IMR-90 (cell line): ENCODE measurements at regions not wholly inside any gene's neighbourhood (a gene's known extent, or its start where the extent isn't known, plus 50 kb on each side); places are given as distances from the start of the nearest gene placed in this dataset.

Source experiments
- ATAC-seq: fragments of 200-7000 bp; cut with Tn5 transposase; 2 replicates; pipeline ENCODE4 v1.9.1; 2020; ENCODE audit warnings: low read depth, mild to moderate bottlenecking, moderate library complexity
- BruUV-seq: library from RNA; stranded (reverse); fragments of 400-500 nt; replicated peaks from 2 replicates; lab custom pipeline; 2021; lab: Mats Ljungman, UMichigan
- CTCF ChIA-PET: fragments of 300-600 bp; formaldehyde crosslinking; extraction: SDS; loops from one replicate; lab custom pipeline; 2021; ENCODE audit warnings: antibody characterized with exemption; lab: Yijun Ruan, JAX
- POLR2A ChIA-PET: fragments of 300-600 bp; sonication (Branson Sonifier 250); formaldehyde crosslinking; loops from one replicate; lab custom pipeline; 2022; ENCODE audit warnings: antibody characterized with exemption; ENCODE audit not compliant: unreplicated experiment; lab: Charles Lee
- DNase-seq: peaks from one replicate; pipeline ENCODE4 v3.0.0; 2013
- H2AFZ ChIP-seq: replicated peaks from 2 replicates; pipeline ENCODE3; 2013; ENCODE audit warnings: low read length, mild to moderate bottlenecking; ENCODE audit not compliant: poor library complexity
- H2AK5ac ChIP-seq: 2 replicates; pipeline ENCODE4 v1.6.1; 2013; ENCODE audit warnings: low read depth, low read length, inconsistent platforms
- H2AK9ac ChIP-seq: replicated peaks from 2 replicates; pipeline ENCODE3; 2013; ENCODE audit warnings: mild to moderate bottlenecking, low read depth, low read length, moderate library complexity; ENCODE audit not compliant: poor library complexity
- H2BK120ac ChIP-seq: 2 replicates; pipeline ENCODE4 v1.6.1; 2013; ENCODE audit warnings: low read depth, low read length, inconsistent platforms
- H2BK15ac ChIP-seq: 3 replicates; pipeline ENCODE4 v1.6.1; 2013; ENCODE audit warnings: low read depth, low read length, inconsistent platforms
- H2BK20ac ChIP-seq: 2 replicates; pipeline ENCODE4 v1.6.1; 2013; ENCODE audit warnings: low read depth, mild to moderate bottlenecking, inconsistent platforms, low read length, moderate library complexity
- H2BK5ac ChIP-seq: 2 replicates; pipeline ENCODE4 v1.6.1; 2013; ENCODE audit warnings: mild to moderate bottlenecking, low read depth, low read length, inconsistent platforms; ENCODE audit not compliant: poor library complexity, severe bottlenecking
- H3K14ac ChIP-seq: replicated peaks from 2 replicates; pipeline ENCODE4 v1.6.1; 2013; ENCODE audit warnings: low read depth, low read length, inconsistent platforms
- H3K18ac ChIP-seq: 2 replicates; pipeline ENCODE4 v1.6.1; 2013; ENCODE audit warnings: low read depth, low read length, control low read depth
- H3K23ac ChIP-seq: 2 replicates; pipeline ENCODE4 v1.6.1; 2013; ENCODE audit warnings: low read depth, low read length, inconsistent platforms
- H3K27ac ChIP-seq: 2 replicates; pipeline ENCODE4 v1.5.1; 2013; ENCODE audit warnings: mild to moderate bottlenecking, control low read depth, low read length; ENCODE audit not compliant: insufficient read depth
- H3K27me3 ChIP-seq: 2 replicates; pipeline ENCODE4 v1.6.1; 2013; ENCODE audit warnings: low read length; ENCODE audit not compliant: control insufficient read depth, insufficient read depth
- H3K36me3 ChIP-seq: 2 replicates; pipeline ENCODE4 v1.6.1; 2013; ENCODE audit warnings: low read length, mixed read lengths; ENCODE audit not compliant: control insufficient read depth, insufficient read depth
- H3K4ac ChIP-seq: 2 replicates; pipeline ENCODE4 v1.6.1; 2013; ENCODE audit warnings: low read depth, low read length, inconsistent platforms
- H3K4me1 ChIP-seq: 2 replicates; pipeline ENCODE4 v1.6.1; 2013; ENCODE audit warnings: low read length, mixed read lengths; ENCODE audit not compliant: control insufficient read depth, insufficient read depth
- H3K4me2 ChIP-seq: 2 replicates; pipeline ENCODE4 v1.6.1; 2013; ENCODE audit warnings: low read depth, mild to moderate bottlenecking, control low read depth, low read length, moderate library complexity
- H3K4me3 ChIP-seq: 2 replicates; pipeline ENCODE4 v1.5.1; 2013; ENCODE audit warnings: low read depth, mild to moderate bottlenecking, control low read depth, low read length, moderate library complexity; ENCODE audit not compliant: insufficient read depth
- H3K56ac ChIP-seq: 2 replicates; pipeline ENCODE4 v1.6.1; 2013; ENCODE audit warnings: low read length, inconsistent platforms; ENCODE audit not compliant: insufficient read depth; ENCODE audit errors: extremely low read depth
- H3K79me1 ChIP-seq, 2 experiments: 2 replicates each; pipeline ENCODE4 v1.6.1; 2013; ENCODE audit warnings: low read length in 2 of 2, inconsistent platforms in 1 of 2, low read depth in 1 of 2
- H3K9ac ChIP-seq: 2 replicates; pipeline ENCODE4 v1.6.1; 2013; ENCODE audit warnings: low read depth, low read length, control low read depth
- H3K9me1 ChIP-seq: 2 replicates; pipeline ENCODE4 v1.6.1; 2013; ENCODE audit warnings: low read length, inconsistent platforms; ENCODE audit not compliant: insufficient read depth
- H3K9me3 ChIP-seq: 2 replicates; pipeline ENCODE4 v1.6.1; 2013; ENCODE audit warnings: low read length; ENCODE audit not compliant: control insufficient read depth, insufficient read depth
- H4K20me1 ChIP-seq: 2 replicates; pipeline ENCODE4 v1.6.1; 2013; ENCODE audit warnings: low read length, inconsistent platforms; ENCODE audit not compliant: insufficient read depth
- H4K5ac ChIP-seq: 2 replicates; pipeline ENCODE4 v1.6.1; 2013; ENCODE audit warnings: mild to moderate bottlenecking, low read depth, low read length, control low read depth
- H4K8ac ChIP-seq, 2 experiments: 2 replicates each; pipeline ENCODE4 v1.6.1; 2013; ENCODE audit warnings: low read depth in 2 of 2, low read length in 2 of 2, control low read depth in 1 of 2, inconsistent platforms in 1 of 2
- H4K91ac ChIP-seq: 2 replicates; pipeline ENCODE4 v1.6.1; 2013; ENCODE audit warnings: low read depth, low read length, inconsistent platforms; ENCODE audit not compliant: insufficient read depth
- CTCF ChIP-seq: conservative IDR thresholded peaks from 2 replicates; pipeline ENCODE4 v1.5.1; 2012; ENCODE audit warnings: mild to moderate bottlenecking, low read depth, low read length, improper control_type of control experiment
- MAFK ChIP-seq: IDR thresholded peaks from 2 replicates; pipeline ENCODE4 v1.6.1; 2012; ENCODE audit warnings: low read depth, low read length, improper control_type of control experiment
- MAZ ChIP-seq: IDR thresholded peaks from 2 replicates; pipeline ENCODE4 v1.6.1; 2012; ENCODE audit warnings: low read depth, mild to moderate bottlenecking, low read length, improper control_type of control experiment, moderate library complexity, borderline replicate concordance
- MXI1 ChIP-seq: IDR thresholded peaks from 2 replicates; pipeline ENCODE4 v1.6.1; 2012; ENCODE audit warnings: low read depth, mild to moderate bottlenecking, low read length, moderate library complexity, borderline replicate concordance
- USF2 ChIP-seq: fragments of 150-350 bp; IDR thresholded peaks from 2 replicates; pipeline ENCODE4 v1.6.1; 2017; ENCODE audit warnings: mild to moderate bottlenecking, antibody characterized with exemption, low read length, low read depth
- WGBS, 2 experiments: methylation state at CpG; one replicate each; pipeline versions ENCODE4 v1.1.5 to v1.1.7; 2013; ENCODE audit warnings: missing lambda C conversion rate in 2 of 2; ENCODE audit not compliant: insufficient read length in 1 of 2; ENCODE audit errors: extremely low coverage in 2 of 2; 5-methylcytosine and 5-hydroxymethylcytosine counted together
- dilution Hi-C: fragments of 300-500 bp; cut with HindIII; formaldehyde crosslinking; loops from one replicate; pipeline ENCODE4 v1.14.3; 2018; ENCODE audit warnings: low sequenced_read_pairs; ENCODE audit not compliant: unreplicated experiment
- in situ Hi-C: fragments of 300-500 bp; cut with MboI; formaldehyde crosslinking; loops from 3 replicates; pipeline ENCODE4 v1.14.3; 2019; ENCODE audit warnings: low sequenced_read_pairs, inconsistent platforms, mixed read lengths
- intact Hi-C: fragments of 100-400 bp; cut with micrococcal nuclease; formaldehyde crosslinking; loops from 2 replicates; pipeline ENCODE4 v1.10.0; 2022

- Histone ChIP-seq H3K4me3 (no peak overlapping the region), H2BK120ac (no peak overlapping the region), H2AK5ac (no peak overlapping the region), H4K20me1 (no peaks in the 10 kb centered on the region), H3K27ac (no peak overlapping the region), H3K14ac (no peak overlapping the region), H3K27me3 (no peaks in the 10 kb centered on the region), H2AFZ (no peak overlapping the region), H3K36me3 (no peaks in the 10 kb centered on the region), H2AK9ac (no peak overlapping the region), H3K9me3 (peaks cover 3% of the 10 kb centered on the region; the same call in 1 of the 2 replicates), H3K4ac (no peak overlapping the region), H2BK20ac (no peak overlapping the region), H2BK5ac (no peak overlapping the region), H3K9ac (no peak overlapping the region), H3K9me1 (no peaks in the 10 kb centered on the region), H3K4me2 (no peak overlapping the region), H2BK15ac (no peak overlapping the region), H4K91ac (no peak overlapping the region), H4K8ac (no peak overlapping the region), H4K5ac (no peak overlapping the region), H3K56ac (no peak overlapping the region), H3K23ac (no peak overlapping the region), H3K4me1 (no peaks in the 10 kb centered on the region), H3K18ac (no peak overlapping the region), H3K79me1 (no peaks in the 10 kb centered on the region)
- DNase-seq, result no peak
- BruUV-seq, result no TSS peak
- TF ChIP-seq USF2 (no peak), MAZ (no peak), CTCF (no peak), MXI1 (no peak), MAFK (no peak)
- POLR2A ChIA-PET, result no interaction called here
- intact Hi-C loops, result no loop called here
- in situ Hi-C loops, result no loop called here
- CTCF ChIA-PET, result no interaction called here
- dilution Hi-C loops, result no loop called here
- no peak for ATAC-seq
- no CpG with 5 or more reads among the region's 3 CpGs for whole genome bisulfite sequencing, 2 experiments
Measured at GRCh38 chr4:170887396-170887795, 797.6 kb upstream of the AADAT start.
